OCI-LY1 (cell line): ENCODE measurements at regions not wholly inside any gene's neighbourhood (a gene's known extent, or its start where the extent isn't known, plus 50 kb on each side); places are given as distances from the start of the nearest gene placed in this dataset.

Source experiments
- H2AFZ ChIP-seq: fragments of 200-600 bp; sonication (generic), shearing (Covaris generic); 2 replicates; pipeline ENCODE4 v1.6.0; 2014; ENCODE audit warnings: antibody characterized with exemption, mild to moderate bottlenecking, low read length
- H3F3A ChIP-seq: fragments of 200-600 bp; sonication (generic), shearing (Covaris generic); 2 replicates; pipeline ENCODE4 v1.6.0; 2014; ENCODE audit warnings: mild to moderate bottlenecking, antibody characterized with exemption, low read length, moderate library complexity; ENCODE audit not compliant: insufficient read depth
- H3K27ac ChIP-seq: fragments of 200-600 bp; sonication (generic); 2 replicates; pipeline ENCODE4 v1.5.1; 2014; ENCODE audit warnings: low read length, mixed run types, mild to moderate bottlenecking, low read depth; ENCODE audit not compliant: poor library complexity, severe bottlenecking
- H3K27me3 ChIP-seq: fragments of 200-600 bp; sonication (generic); 2 replicates; pipeline ENCODE4 v1.6.0; 2014; ENCODE audit warnings: antibody characterized with exemption, mild to moderate bottlenecking, low read length, moderate library complexity; ENCODE audit not compliant: insufficient read depth
- H3K36me3 ChIP-seq: fragments of 200-600 bp; sonication (generic); 2 replicates; pipeline ENCODE4 v1.6.1; 2014; ENCODE audit warnings: mild to moderate bottlenecking, antibody characterized with exemption, low read length, moderate library complexity, mixed read lengths; ENCODE audit not compliant: insufficient read depth
- H3K4me1 ChIP-seq: fragments of 200-600 bp; sonication (generic); 2 replicates; pipeline ENCODE4 v1.5.1; 2014; ENCODE audit warnings: mild to moderate bottlenecking, low read length, moderate library complexity; ENCODE audit not compliant: insufficient read depth, severe bottlenecking
- H3K4me2 ChIP-seq: fragments of 200-600 bp; sonication (generic), shearing (Covaris generic); 2 replicates; pipeline ENCODE4 v1.6.1; 2014; ENCODE audit warnings: low read length
- H3K4me3 ChIP-seq: fragments of 200-600 bp; sonication (generic); 2 replicates; pipeline ENCODE4 v1.5.1; 2014; ENCODE audit warnings: low read length, low read depth, mild to moderate bottlenecking, mixed read lengths; ENCODE audit not compliant: poor library complexity, severe bottlenecking
- H3K79me2 ChIP-seq: fragments of 200-600 bp; shearing (Covaris generic); 2 replicates; pipeline ENCODE4 v1.6.1; 2016; ENCODE audit warnings: mixed run types, low read length, mixed read lengths; ENCODE audit not compliant: insufficient read depth
- H3K9ac ChIP-seq: fragments of 200-600 bp; sonication (generic), shearing (Covaris generic); 2 replicates; pipeline ENCODE4 v1.6.1; 2014; ENCODE audit warnings: mild to moderate bottlenecking, low read length, mixed read lengths
- H3K9me2 ChIP-seq: fragments of 200-600 bp; sonication (generic), shearing (Covaris generic); 2 replicates; pipeline ENCODE4 v1.6.1; 2014; ENCODE audit warnings: low read depth, mild to moderate bottlenecking, low read length, mixed read lengths
- H3K9me3 ChIP-seq: fragments of 200-600 bp; shearing (Covaris generic); 2 replicates; pipeline ENCODE4 v1.6.1; 2014; ENCODE audit warnings: low read length, mixed read lengths
- H4K20me1 ChIP-seq: fragments of 200-600 bp; sonication (generic), shearing (Covaris generic); 2 replicates; pipeline ENCODE4 v1.6.0; 2016; ENCODE audit warnings: mild to moderate bottlenecking, low read length; ENCODE audit not compliant: insufficient read depth
- EZH2 ChIP-seq: fragments of 200-600 bp; sonication (generic), shearing (Covaris generic); IDR thresholded peaks from 2 replicates; pipeline ENCODE4 v1.8.0; 2017; ENCODE audit warnings: borderline replicate concordance, mixed run types, mild to moderate bottlenecking, antibody characterized with exemption, low read length, moderate library complexity, mixed read lengths
- TF ChIP-seq, protein P1 (sequence below): fragments of 200-600 bp; sonication (generic), shearing (Covaris generic); IDR thresholded peaks from 2 replicates; pipeline ENCODE4 v1.5.1; 2017; ENCODE audit warnings: mild to moderate bottlenecking, antibody characterized with exemption, low read length, moderate library complexity, mixed read lengths

DNA sequence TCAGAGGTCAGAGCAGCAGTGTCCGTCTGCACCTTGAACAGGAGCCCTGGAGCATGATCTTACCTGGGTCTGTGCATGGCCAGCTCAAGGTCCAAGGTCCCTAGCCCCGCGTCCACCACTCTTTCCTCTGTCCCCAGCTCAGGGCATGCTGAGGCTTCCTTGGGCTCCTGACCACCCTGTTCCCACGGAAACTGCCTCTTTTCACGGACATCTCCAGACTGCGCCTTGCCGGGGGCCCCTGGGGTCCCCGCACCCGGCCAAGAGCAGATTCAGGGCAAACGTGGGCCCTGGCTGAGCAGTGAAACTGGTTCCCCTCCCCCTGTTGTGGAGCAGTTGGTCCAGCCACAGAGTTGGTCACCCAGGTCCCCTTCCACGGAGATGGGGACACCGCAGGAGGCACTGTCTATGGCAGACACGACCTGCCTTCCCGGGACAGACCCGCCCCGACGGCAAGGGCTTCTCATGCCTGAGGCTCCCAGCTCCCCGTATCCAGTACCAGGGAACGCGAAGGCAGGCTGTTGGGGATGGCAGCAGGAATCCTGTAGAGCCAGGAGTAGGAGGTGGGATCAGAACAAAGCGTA, 217.4 kb upstream of the PPP2R2D start:
- no peak for TF ChIP-seq EZH2
- TF ChIP-seq, protein P1, sequence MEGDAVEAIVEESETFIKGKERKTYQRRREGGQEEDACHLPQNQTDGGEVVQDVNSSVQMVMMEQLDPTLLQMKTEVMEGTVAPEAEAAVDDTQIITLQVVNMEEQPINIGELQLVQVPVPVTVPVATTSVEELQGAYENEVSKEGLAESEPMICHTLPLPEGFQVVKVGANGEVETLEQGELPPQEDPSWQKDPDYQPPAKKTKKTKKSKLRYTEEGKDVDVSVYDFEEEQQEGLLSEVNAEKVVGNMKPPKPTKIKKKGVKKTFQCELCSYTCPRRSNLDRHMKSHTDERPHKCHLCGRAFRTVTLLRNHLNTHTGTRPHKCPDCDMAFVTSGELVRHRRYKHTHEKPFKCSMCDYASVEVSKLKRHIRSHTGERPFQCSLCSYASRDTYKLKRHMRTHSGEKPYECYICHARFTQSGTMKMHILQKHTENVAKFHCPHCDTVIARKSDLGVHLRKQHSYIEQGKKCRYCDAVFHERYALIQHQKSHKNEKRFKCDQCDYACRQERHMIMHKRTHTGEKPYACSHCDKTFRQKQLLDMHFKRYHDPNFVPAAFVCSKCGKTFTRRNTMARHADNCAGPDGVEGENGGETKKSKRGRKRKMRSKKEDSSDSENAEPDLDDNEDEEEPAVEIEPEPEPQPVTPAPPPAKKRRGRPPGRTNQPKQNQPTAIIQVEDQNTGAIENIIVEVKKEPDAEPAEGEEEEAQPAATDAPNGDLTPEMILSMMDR = no peak
- no peaks in the 10 kb centered on the region for H3F3A ChIP-seq
- H3K9me3 ChIP-seq = no peaks in the 10 kb centered on the region
- H3K4me3 ChIP-seq = no peak overlapping the region
- H4K20me1 ChIP-seq = no peaks in the 10 kb centered on the region
- H3K4me2 ChIP-seq = no peak overlapping the region
- no peak overlapping the region for H2AFZ ChIP-seq
- no peak overlapping the region for H3K9ac ChIP-seq
- H3K27me3 ChIP-seq = no peaks in the 10 kb centered on the region
- H3K9me2 ChIP-seq = no peaks in the 10 kb centered on the region
- no peaks in the 10 kb centered on the region for H3K79me2 ChIP-seq
- no peak overlapping the region for H3K27ac ChIP-seq
- H3K36me3 ChIP-seq = no peaks in the 10 kb centered on the region
- no peaks in the 10 kb centered on the region for H3K4me1 ChIP-seq

DNA sequence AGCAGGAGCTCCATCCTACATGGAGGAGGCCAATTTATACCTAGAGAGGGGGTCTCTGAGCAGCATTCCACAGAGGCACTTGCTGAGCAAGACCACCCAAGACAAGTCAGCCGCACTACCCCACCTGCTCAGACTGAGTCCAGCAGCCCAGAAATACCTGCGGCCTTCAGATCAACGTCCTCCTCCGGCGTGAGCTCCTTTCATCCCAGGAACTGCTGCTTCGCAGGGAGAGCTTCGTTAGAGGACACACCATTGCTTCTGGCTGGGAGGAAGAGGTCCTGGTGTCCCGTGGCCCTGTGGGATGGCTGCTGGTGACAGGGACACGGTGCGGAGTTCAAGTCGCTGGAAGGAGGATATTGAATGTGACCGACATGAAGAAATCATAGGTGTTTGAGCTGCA, 216.9 kb upstream of the PPP2R2D start:
- no peaks in the 10 kb centered on the region for H3K36me3 ChIP-seq
- no peak for TF ChIP-seq EZH2
- TF ChIP-seq, protein P1 = no peak
- no peaks in the 10 kb centered on the region for H3F3A ChIP-seq
- H3K27ac ChIP-seq = no peak overlapping the region
- H3K4me1 ChIP-seq = no peaks in the 10 kb centered on the region
- H3K27me3 ChIP-seq = no peaks in the 10 kb centered on the region
- H3K9me3 ChIP-seq = no peaks in the 10 kb centered on the region
- H3K79me2 ChIP-seq = no peaks in the 10 kb centered on the region
- no peaks in the 10 kb centered on the region for H3K9me2 ChIP-seq
- no peaks in the 10 kb centered on the region for H4K20me1 ChIP-seq
- no peak overlapping the region for H3K9ac ChIP-seq
- H3K4me3 ChIP-seq = no peak overlapping the region
- no peak overlapping the region for H2AFZ ChIP-seq
- no peak overlapping the region for H3K4me2 ChIP-seq

DNA sequence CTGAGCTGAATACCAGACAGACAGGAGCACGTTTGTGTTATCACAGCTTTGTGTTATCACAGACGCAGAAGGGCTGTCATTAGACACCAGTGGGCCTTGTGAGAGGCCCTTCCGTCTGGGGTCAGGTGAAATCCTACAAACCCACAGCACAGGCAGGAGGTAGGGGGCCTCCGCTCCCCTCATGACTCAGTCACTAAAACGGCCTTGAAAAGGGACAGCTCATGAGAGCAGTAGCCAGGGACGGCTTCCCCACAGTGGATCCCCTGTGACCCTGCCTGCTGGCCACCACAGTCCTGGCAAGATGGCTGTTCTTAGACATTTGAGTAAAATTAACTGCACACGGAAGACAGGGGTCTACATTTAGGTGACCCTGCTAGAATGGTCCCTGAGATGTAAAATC, 215.8 kb upstream of the PPP2R2D start:
- H3K9me2 ChIP-seq = no peaks in the 10 kb centered on the region
- H3K27me3 ChIP-seq = no peaks in the 10 kb centered on the region
- TF ChIP-seq EZH2 = no peak
- TF ChIP-seq, protein P1 = no peak
- no peaks in the 10 kb centered on the region for H4K20me1 ChIP-seq
- no peak overlapping the region for H2AFZ ChIP-seq
- H3K79me2 ChIP-seq = no peaks in the 10 kb centered on the region
- H3K4me3 ChIP-seq = no peak overlapping the region
- no peak overlapping the region for H3K27ac ChIP-seq
- no peaks in the 10 kb centered on the region for H3K36me3 ChIP-seq
- no peak overlapping the region for H3K9ac ChIP-seq
- H3K9me3 ChIP-seq = no peaks in the 10 kb centered on the region
- no peaks in the 10 kb centered on the region for H3F3A ChIP-seq
- H3K4me1 ChIP-seq = no peaks in the 10 kb centered on the region
- H3K4me2 ChIP-seq = no peak overlapping the region
